ENCODE measurements at regions not wholly inside any gene's neighbourhood (a gene's known extent, or its start where the extent isn't known, plus 50 kb on each side); places are given as distances from the start of the nearest gene placed in this dataset.

DNA sequence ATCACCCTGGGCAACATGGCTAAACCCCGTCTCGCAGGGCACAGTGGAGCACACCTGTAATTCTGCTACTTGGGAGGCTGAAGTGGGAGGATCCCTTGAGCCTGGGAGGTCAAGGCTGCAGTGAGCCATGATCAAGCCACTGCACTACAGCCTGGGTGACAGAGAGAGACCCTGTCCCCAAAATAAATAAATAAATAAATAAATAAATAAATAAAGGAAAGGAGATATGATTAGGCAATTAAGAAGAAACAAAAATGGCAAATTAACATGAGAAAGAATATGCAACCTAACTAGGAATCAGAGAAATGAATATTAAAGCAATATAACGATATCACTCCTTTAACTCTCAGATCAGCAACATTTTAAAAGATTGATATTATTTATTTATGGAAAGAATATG lies 92.3 kb downstream of the C1D start:
- Mint-ChIP-seq H3K27ac (ENCODE audit: low read depth) (no peak overlapping the region), H3K9me3 (no peaks in the 10 kb centered on the region), H3K27me3 (peaks cover 29% of the 10 kb centered on the region), H3K36me3 (ENCODE audit: insufficient read depth) (no peaks in the 10 kb centered on the region), H3K4me1 (peaks cover 4% of the 10 kb centered on the region), H3K4me3 (no peak overlapping the region)
- DNase-seq (ENCODE audit: low spot score in 2 of 2) = no peak
- no peak for ATAC-seq (replicated peaks; ENCODE audit: extremely low read depth, poor library complexity, severe bottlenecking)

DNA sequence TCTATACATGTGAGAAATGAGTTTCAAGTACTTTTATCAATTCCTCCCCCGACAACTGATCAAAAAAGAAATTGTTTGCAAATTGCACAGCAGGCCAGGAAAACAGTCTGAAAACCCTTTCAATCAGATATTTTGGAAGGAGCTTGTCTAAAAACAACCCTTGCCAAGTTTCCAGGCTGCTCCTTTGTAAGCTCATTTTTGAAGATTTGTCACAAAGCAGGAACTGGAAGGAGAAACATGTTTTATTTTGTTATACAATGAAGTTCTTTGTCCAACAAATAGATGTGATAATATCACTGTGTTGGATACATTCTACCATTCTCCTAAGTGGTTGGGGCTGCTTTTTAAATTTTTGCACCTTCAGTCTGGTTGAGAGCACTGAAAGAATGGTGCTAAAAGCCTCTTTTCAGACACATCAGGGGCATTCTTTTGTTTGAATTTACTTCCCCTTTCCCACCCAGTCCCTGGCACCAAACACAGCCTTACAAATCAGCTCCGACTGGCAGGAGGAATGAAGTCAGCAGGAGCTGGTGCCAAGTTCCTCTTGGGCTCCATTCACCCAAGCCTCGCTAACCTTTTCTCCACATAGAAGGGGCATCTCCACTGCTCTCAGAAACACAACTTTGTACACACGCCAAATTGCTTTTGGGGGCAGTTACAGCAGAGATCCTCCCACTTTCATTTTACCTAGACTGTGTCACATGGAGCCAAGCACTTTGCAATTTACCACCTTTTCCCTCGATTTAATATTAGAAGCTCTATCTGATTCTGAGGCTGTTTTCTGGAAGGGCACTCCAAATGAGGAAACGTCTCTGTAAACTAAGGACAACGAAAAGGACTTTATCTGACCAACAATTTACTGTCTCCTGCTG lies 88.0 kb downstream of the C1D start:
- Mint-ChIP-seq H3K27ac (ENCODE audit: low read depth) (no peak overlapping the region), H3K36me3 (ENCODE audit: insufficient read depth) (no peaks in the 10 kb centered on the region), H3K4me3 (no peak overlapping the region), H3K9me3 (no peaks in the 10 kb centered on the region), H3K4me1 (peaks cover 4% of the 10 kb centered on the region), H3K27me3 (peaks cover 16% of the 10 kb centered on the region)
- DNase-seq (ENCODE audit: low spot score in 2 of 2) (no peak), ATAC-seq (replicated peaks; ENCODE audit: extremely low read depth, poor library complexity, severe bottlenecking) (no peak)

DNA sequence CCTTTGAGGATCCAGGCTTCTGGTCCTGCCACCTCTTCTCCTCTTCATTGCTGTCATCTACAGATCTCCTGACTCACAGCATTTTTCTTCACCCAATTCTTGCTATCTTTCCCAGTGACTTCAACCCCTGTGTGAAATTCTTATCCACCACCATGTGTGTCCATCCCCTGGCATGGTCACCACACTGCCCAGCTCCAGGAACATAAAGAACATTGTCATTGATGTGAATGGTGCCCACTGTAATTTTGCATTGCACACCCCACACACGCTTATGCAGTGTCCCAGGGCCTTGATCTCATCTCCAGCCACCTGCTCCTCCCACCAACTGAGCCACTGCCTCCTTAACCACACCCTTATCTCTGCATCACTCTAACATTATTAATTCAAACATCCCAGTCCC lies 85.3 kb downstream of the C1D start:
- H3K4me1 Mint-ChIP-seq = peaks cover 4% of the 10 kb centered on the region
- no peaks in the 10 kb centered on the region for H3K9me3 Mint-ChIP-seq
- H3K27ac Mint-ChIP-seq (ENCODE audit: low read depth) = no peak overlapping the region
- H3K4me3 Mint-ChIP-seq = no peak overlapping the region
- H3K27me3 Mint-ChIP-seq = peaks cover 8% of the 10 kb centered on the region
- DNase-seq (ENCODE audit: low spot score in 2 of 2) = no peak
- H3K36me3 Mint-ChIP-seq (ENCODE audit: insufficient read depth) = no peaks in the 10 kb centered on the region
- no peak for ATAC-seq (replicated peaks; ENCODE audit: extremely low read depth, poor library complexity, severe bottlenecking)

DNA sequence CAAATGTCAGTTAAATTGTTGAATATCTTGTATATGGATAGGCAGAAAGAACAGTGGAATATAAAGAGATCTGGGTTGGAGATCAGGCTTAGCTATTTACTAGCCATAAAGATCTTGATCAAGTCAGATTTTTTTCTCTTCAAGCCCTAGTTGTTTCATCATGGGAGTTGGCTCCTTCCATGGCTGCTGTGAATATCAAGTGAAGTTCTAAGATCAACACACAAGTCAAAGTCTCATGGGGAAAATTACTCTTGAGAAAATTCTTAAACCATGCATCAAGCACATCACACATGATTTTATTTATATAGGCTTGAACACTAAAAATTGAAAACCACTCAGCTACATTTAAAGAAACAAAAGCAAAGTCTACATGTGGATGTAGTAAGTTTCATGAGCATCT lies 79.8 kb downstream of the C1D start:
- Mint-ChIP-seq H3K36me3 (ENCODE audit: insufficient read depth) (no peaks in the 10 kb centered on the region), H3K9me3 (no peaks in the 10 kb centered on the region), H3K27me3 (peaks cover 36% of the 10 kb centered on the region), H3K4me1 (no peaks in the 10 kb centered on the region), H3K4me3 (no peak overlapping the region), H3K27ac (ENCODE audit: low read depth) (no peak overlapping the region)
- DNase-seq (ENCODE audit: low spot score in 2 of 2) = no peak
- no peak for ATAC-seq (replicated peaks; ENCODE audit: extremely low read depth, poor library complexity, severe bottlenecking)

DNA sequence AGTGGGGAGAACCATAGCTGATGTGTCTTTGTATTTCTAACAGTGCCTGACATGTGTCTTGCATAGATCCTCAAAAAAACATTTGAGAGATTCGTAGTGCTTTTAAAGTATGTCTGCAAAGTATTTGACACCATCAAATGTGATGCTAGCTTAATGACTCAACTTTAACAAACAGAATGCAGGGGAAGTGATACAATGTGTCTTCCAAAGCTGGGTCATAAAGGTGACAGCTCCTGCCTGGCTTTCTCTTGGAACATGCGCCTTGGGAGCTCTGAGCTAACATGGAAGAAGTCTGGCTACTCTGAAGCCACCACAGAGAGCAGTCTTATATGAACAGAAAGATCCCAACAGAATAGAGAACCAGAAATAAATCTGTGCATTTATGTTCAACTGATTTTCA lies 78.2 kb downstream of the C1D start:
- H3K9me3 Mint-ChIP-seq = no peaks in the 10 kb centered on the region
- no peaks in the 10 kb centered on the region for H3K4me1 Mint-ChIP-seq
- peaks cover 36% of the 10 kb centered on the region for H3K27me3 Mint-ChIP-seq
- H3K36me3 Mint-ChIP-seq (ENCODE audit: insufficient read depth) = no peaks in the 10 kb centered on the region
- H3K4me3 Mint-ChIP-seq = no peak overlapping the region
- DNase-seq (ENCODE audit: low spot score in 2 of 2) (no peak), ATAC-seq (replicated peaks; ENCODE audit: extremely low read depth, poor library complexity, severe bottlenecking) (no peak)
- no peak overlapping the region for H3K27ac Mint-ChIP-seq (ENCODE audit: low read depth)

DNA sequence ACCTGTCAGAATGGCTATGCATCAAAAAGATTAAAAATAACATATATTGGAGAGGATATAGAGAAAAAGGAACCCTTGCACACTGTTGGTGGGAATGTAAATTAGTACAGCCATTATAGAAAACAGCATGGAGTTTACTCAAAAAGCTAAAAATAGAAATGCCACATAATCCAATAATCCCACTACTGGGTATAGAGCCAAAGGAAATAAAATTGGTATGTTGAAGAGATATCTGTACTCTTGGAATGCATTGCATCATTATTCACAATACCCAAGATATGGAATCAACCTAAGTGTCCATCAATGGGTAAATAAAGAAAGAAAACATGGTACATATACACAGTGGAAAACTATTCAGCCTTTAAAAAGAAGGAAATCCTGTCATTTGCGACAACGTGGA lies 77.2 kb downstream of the C1D start:
- peaks cover 36% of the 10 kb centered on the region for H3K27me3 Mint-ChIP-seq
- no peak overlapping the region for H3K27ac Mint-ChIP-seq (ENCODE audit: low read depth)
- H3K9me3 Mint-ChIP-seq = no peaks in the 10 kb centered on the region
- ATAC-seq (replicated peaks; ENCODE audit: extremely low read depth, poor library complexity, severe bottlenecking) (no peak), DNase-seq (ENCODE audit: low spot score in 2 of 2) (no peak)
- H3K4me3 Mint-ChIP-seq = no peak overlapping the region
- no peaks in the 10 kb centered on the region for H3K4me1 Mint-ChIP-seq
- no peaks in the 10 kb centered on the region for H3K36me3 Mint-ChIP-seq (ENCODE audit: insufficient read depth)

DNA sequence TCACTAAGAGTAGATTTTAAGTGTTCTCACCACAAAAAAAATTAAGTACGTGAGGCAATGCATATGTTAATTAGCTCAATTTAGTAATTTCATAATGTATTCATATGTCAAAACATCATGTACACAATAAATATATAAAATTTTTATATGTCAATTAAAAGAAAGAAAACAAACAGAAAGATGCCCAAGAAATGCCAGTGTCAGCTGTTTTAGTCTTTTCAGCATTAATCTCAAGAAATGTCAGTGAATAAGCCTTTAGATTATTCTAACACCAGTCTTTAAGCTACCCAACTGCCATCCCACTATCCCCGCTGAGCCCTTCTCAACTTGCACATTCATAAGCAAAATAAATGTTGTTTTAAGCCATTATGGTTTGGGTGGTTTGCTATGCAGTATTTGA lies 76.5 kb downstream of the C1D start:
- H3K27ac Mint-ChIP-seq (ENCODE audit: low read depth) = no peak overlapping the region
- H3K36me3 Mint-ChIP-seq (ENCODE audit: insufficient read depth) = no peaks in the 10 kb centered on the region
- no peaks in the 10 kb centered on the region for H3K9me3 Mint-ChIP-seq
- DNase-seq (ENCODE audit: low spot score in 2 of 2) = no peak
- H3K4me1 Mint-ChIP-seq = no peaks in the 10 kb centered on the region
- peaks cover 36% of the 10 kb centered on the region for H3K27me3 Mint-ChIP-seq
- ATAC-seq (replicated peaks; ENCODE audit: extremely low read depth, poor library complexity, severe bottlenecking) = no peak
- no peak overlapping the region for H3K4me3 Mint-ChIP-seq
